ENCODE measurements at regions not wholly inside any gene's neighbourhood (a gene's known extent, or its start where the extent isn't known, plus 50 kb on each side); places are given as distances from the start of the nearest gene placed in this dataset.

- Histone ChIP-seq H3K4me2 (ENCODE audit: insufficient read depth, insufficient read length, low read length) (no peak overlapping the region), H2BK120ac (ENCODE audit: low read depth, low read length, poor library complexity, severe bottlenecking) (no peak overlapping the region), H3K14ac (ENCODE audit: insufficient read depth, low read length) (no peak overlapping the region), H2BK15ac (ENCODE audit: low read depth, low read length) (no peak overlapping the region), H3K23me2 (ENCODE audit: insufficient read length, low read depth, low read length, poor library complexity, severe bottlenecking) (no peaks in the 10 kb centered on the region), H3K4ac (ENCODE audit: low read depth, low read length) (no peak overlapping the region), H3K23ac (ENCODE audit: insufficient read length, low read depth, low read length) (no peak overlapping the region), H2BK12ac (ENCODE audit: insufficient read length, low read depth, low read length) (no peak overlapping the region), H2BK5ac (ENCODE audit: insufficient read length, low read length) (no peak overlapping the region), H4K91ac (ENCODE audit: insufficient read length, low read depth, low read length) (no peak overlapping the region), H3K4me1 (ENCODE audit: insufficient read depth, low read length) (no peaks in the 10 kb centered on the region), H3K9ac (ENCODE audit: extremely low read depth, insufficient read length, low read length) (no peak overlapping the region), H4K20me1 (ENCODE audit: control insufficient read depth, insufficient read depth, insufficient read length) (no peaks in the 10 kb centered on the region), H2AFZ (ENCODE audit: low read length) (no peak overlapping the region), H3T11ph (ENCODE audit: low read length) (no peak overlapping the region), H3K27ac (ENCODE audit: insufficient read length, low read depth, low read length) (no peak overlapping the region), H3K79me1 (ENCODE audit: insufficient read depth, low read depth, low read length, poor library complexity, severe bottlenecking) (no peaks in the 10 kb centered on the region), H3K56ac (ENCODE audit: insufficient read length, low read depth, low read length) (no peak overlapping the region), H3K9me3 (ENCODE audit: control insufficient read depth, low read depth, low read length) (no peaks in the 10 kb centered on the region), H2BK20ac (ENCODE audit: low read depth, low read length, poor library complexity, severe bottlenecking) (no peak overlapping the region), H2AK5ac (ENCODE audit: insufficient read length, low read length) (no peak overlapping the region), H3K27me3 (ENCODE audit: insufficient read depth, low read length) (no peaks in the 10 kb centered on the region), H4K5ac (ENCODE audit: insufficient read length, low read depth, low read length) (no peak overlapping the region), H4K8ac (replicated peaks; ENCODE audit: insufficient read length, low read depth, low read length) (no peak overlapping the region), H3K18ac (ENCODE audit: insufficient read length, low read depth, low read length) (no peak overlapping the region), H3K79me2 (ENCODE audit: insufficient read depth, low read length) (no peaks in the 10 kb centered on the region)
- H3K9me3 Mint-ChIP-seq, result peaks cover 0 to 13% of the 10 kb centered on the region in 2 experiments; a peak in 2 of 5 replicates
- no peak for DNase-seq
- WGBS (ENCODE audit: extremely low coverage, insufficient read length, low lambda C conversion rate), result no CpG with 5 or more reads among the region's 1 CpG
- no peaks in the 10 kb centered on the region for H3K27me3 Mint-ChIP-seq (ENCODE audit: low read depth)
- no peak for TF ChIP-seq CTCF (conservative IDR thresholded peaks at IDR 0.05)
- peaks cover 0 to 3% of the 10 kb centered on the region in 2 experiments; a peak in 1 of 4 replicates for H3K4me1 Mint-ChIP-seq
- H3K4me3 Mint-ChIP-seq, result no peak overlapping the region
- H3K36me3 Mint-ChIP-seq (ENCODE audit: insufficient read depth in 1 of 3, low read depth in 3 of 3), result peaks cover 12 to 23% (median 18%) of the 10 kb centered on the region in 3 experiments; a peak in 6 of 7 replicates
- no peak overlapping the region for H3K27ac Mint-ChIP-seq
Observed at GRCh38 chr10:53548664-53549063, 776.1 kb upstream of the MBL2 start.
